IMR-90 (cell line): ENCODE measurements at regions not wholly inside any gene's neighbourhood (a gene's known extent, or its start where the extent isn't known, plus 50 kb on each side); places are given as distances from the start of the nearest gene placed in this dataset.

Experiments
- ATAC-seq: fragments of 200-7000 bp; cut with Tn5 transposase; 2 replicates; pipeline ENCODE4 v1.9.1; 2020; ENCODE audit warnings: low read depth, mild to moderate bottlenecking, moderate library complexity
- BruUV-seq: library from RNA; stranded (reverse); fragments of 400-500 nt; replicated peaks from 2 replicates; lab custom pipeline; 2021; lab: Mats Ljungman, UMichigan
- CTCF ChIA-PET: fragments of 300-600 bp; formaldehyde crosslinking; extraction: SDS; loops from one replicate; lab custom pipeline; 2021; ENCODE audit warnings: antibody characterized with exemption; lab: Yijun Ruan, JAX
- POLR2A ChIA-PET: fragments of 300-600 bp; sonication (Branson Sonifier 250); formaldehyde crosslinking; loops from one replicate; lab custom pipeline; 2022; ENCODE audit warnings: antibody characterized with exemption; ENCODE audit not compliant: unreplicated experiment; lab: Charles Lee
- DNase-seq: peaks from one replicate; pipeline ENCODE4 v3.0.0; 2013
- H2AFZ ChIP-seq: replicated peaks from 2 replicates; pipeline ENCODE3; 2013; ENCODE audit warnings: low read length, mild to moderate bottlenecking; ENCODE audit not compliant: poor library complexity
- H2AK5ac ChIP-seq: 2 replicates; pipeline ENCODE4 v1.6.1; 2013; ENCODE audit warnings: low read depth, low read length, inconsistent platforms
- H2AK9ac ChIP-seq: replicated peaks from 2 replicates; pipeline ENCODE3; 2013; ENCODE audit warnings: mild to moderate bottlenecking, low read depth, low read length, moderate library complexity; ENCODE audit not compliant: poor library complexity
- H2BK120ac ChIP-seq: 2 replicates; pipeline ENCODE4 v1.6.1; 2013; ENCODE audit warnings: low read depth, low read length, inconsistent platforms
- H2BK15ac ChIP-seq: 3 replicates; pipeline ENCODE4 v1.6.1; 2013; ENCODE audit warnings: low read depth, low read length, inconsistent platforms
- H2BK20ac ChIP-seq: 2 replicates; pipeline ENCODE4 v1.6.1; 2013; ENCODE audit warnings: low read depth, mild to moderate bottlenecking, inconsistent platforms, low read length, moderate library complexity
- H2BK5ac ChIP-seq: 2 replicates; pipeline ENCODE4 v1.6.1; 2013; ENCODE audit warnings: mild to moderate bottlenecking, low read depth, low read length, inconsistent platforms; ENCODE audit not compliant: poor library complexity, severe bottlenecking
- H3K14ac ChIP-seq: replicated peaks from 2 replicates; pipeline ENCODE4 v1.6.1; 2013; ENCODE audit warnings: low read depth, low read length, inconsistent platforms
- H3K18ac ChIP-seq: 2 replicates; pipeline ENCODE4 v1.6.1; 2013; ENCODE audit warnings: low read depth, low read length, control low read depth
- H3K23ac ChIP-seq: 2 replicates; pipeline ENCODE4 v1.6.1; 2013; ENCODE audit warnings: low read depth, low read length, inconsistent platforms
- H3K27ac ChIP-seq: 2 replicates; pipeline ENCODE4 v1.5.1; 2013; ENCODE audit warnings: mild to moderate bottlenecking, control low read depth, low read length; ENCODE audit not compliant: insufficient read depth
- H3K27me3 ChIP-seq: 2 replicates; pipeline ENCODE4 v1.6.1; 2013; ENCODE audit warnings: low read length; ENCODE audit not compliant: control insufficient read depth, insufficient read depth
- H3K36me3 ChIP-seq: 2 replicates; pipeline ENCODE4 v1.6.1; 2013; ENCODE audit warnings: low read length, mixed read lengths; ENCODE audit not compliant: control insufficient read depth, insufficient read depth
- H3K4ac ChIP-seq: 2 replicates; pipeline ENCODE4 v1.6.1; 2013; ENCODE audit warnings: low read depth, low read length, inconsistent platforms
- H3K4me1 ChIP-seq: 2 replicates; pipeline ENCODE4 v1.6.1; 2013; ENCODE audit warnings: low read length, mixed read lengths; ENCODE audit not compliant: control insufficient read depth, insufficient read depth
- H3K4me2 ChIP-seq: 2 replicates; pipeline ENCODE4 v1.6.1; 2013; ENCODE audit warnings: low read depth, mild to moderate bottlenecking, control low read depth, low read length, moderate library complexity
- H3K4me3 ChIP-seq: 2 replicates; pipeline ENCODE4 v1.5.1; 2013; ENCODE audit warnings: low read depth, mild to moderate bottlenecking, control low read depth, low read length, moderate library complexity; ENCODE audit not compliant: insufficient read depth
- H3K56ac ChIP-seq: 2 replicates; pipeline ENCODE4 v1.6.1; 2013; ENCODE audit warnings: low read length, inconsistent platforms; ENCODE audit not compliant: insufficient read depth; ENCODE audit errors: extremely low read depth
- H3K79me1 ChIP-seq, 2 experiments: 2 replicates each; pipeline ENCODE4 v1.6.1; 2013; ENCODE audit warnings: low read length in 2 of 2, inconsistent platforms in 1 of 2, low read depth in 1 of 2
- H3K9ac ChIP-seq: 2 replicates; pipeline ENCODE4 v1.6.1; 2013; ENCODE audit warnings: low read depth, low read length, control low read depth
- H3K9me1 ChIP-seq: 2 replicates; pipeline ENCODE4 v1.6.1; 2013; ENCODE audit warnings: low read length, inconsistent platforms; ENCODE audit not compliant: insufficient read depth
- H3K9me3 ChIP-seq: 2 replicates; pipeline ENCODE4 v1.6.1; 2013; ENCODE audit warnings: low read length; ENCODE audit not compliant: control insufficient read depth, insufficient read depth
- H4K20me1 ChIP-seq: 2 replicates; pipeline ENCODE4 v1.6.1; 2013; ENCODE audit warnings: low read length, inconsistent platforms; ENCODE audit not compliant: insufficient read depth
- H4K5ac ChIP-seq: 2 replicates; pipeline ENCODE4 v1.6.1; 2013; ENCODE audit warnings: mild to moderate bottlenecking, low read depth, low read length, control low read depth
- H4K8ac ChIP-seq, 2 experiments: 2 replicates each; pipeline ENCODE4 v1.6.1; 2013; ENCODE audit warnings: low read depth in 2 of 2, low read length in 2 of 2, control low read depth in 1 of 2, inconsistent platforms in 1 of 2
- H4K91ac ChIP-seq: 2 replicates; pipeline ENCODE4 v1.6.1; 2013; ENCODE audit warnings: low read depth, low read length, inconsistent platforms; ENCODE audit not compliant: insufficient read depth
- CEBPB ChIP-seq: IDR thresholded peaks from 2 replicates; pipeline ENCODE4 v1.6.1; 2012; ENCODE audit warnings: low read depth, low read length, improper control_type of control experiment
- ELK1 ChIP-seq: fragments of 150-350 bp; IDR thresholded peaks from 2 replicates; pipeline ENCODE4 v1.6.1; 2016; ENCODE audit warnings: low read depth, mild to moderate bottlenecking, low read length, moderate library complexity, borderline replicate concordance
- MAZ ChIP-seq: IDR thresholded peaks from 2 replicates; pipeline ENCODE4 v1.6.1; 2012; ENCODE audit warnings: low read depth, mild to moderate bottlenecking, low read length, improper control_type of control experiment, moderate library complexity, borderline replicate concordance
- MXI1 ChIP-seq: IDR thresholded peaks from 2 replicates; pipeline ENCODE4 v1.6.1; 2012; ENCODE audit warnings: low read depth, mild to moderate bottlenecking, low read length, moderate library complexity, borderline replicate concordance
- POLR2A ChIP-seq: IDR thresholded peaks from 2 replicates; pipeline ENCODE4 v1.6.1; 2012; ENCODE audit warnings: mild to moderate bottlenecking, low read depth, low read length
- RAD21 ChIP-seq: IDR thresholded peaks from 2 replicates; pipeline ENCODE4 v1.6.1; 2012; ENCODE audit warnings: low read length, improper control_type of control experiment
- RCOR1 ChIP-seq: IDR thresholded peaks from 2 replicates; pipeline ENCODE4 v1.6.1; 2012; ENCODE audit warnings: mild to moderate bottlenecking, low read length, improper control_type of control experiment; ENCODE audit not compliant: insufficient replicate concordance
- RFX5 ChIP-seq: IDR thresholded peaks from 2 replicates; pipeline ENCODE4 v1.8.0; 2012; ENCODE audit warnings: low read depth, mild to moderate bottlenecking, low read length, moderate library complexity
- SMC3 ChIP-seq: fragments of 150-350 bp; IDR thresholded peaks from 2 replicates; pipeline ENCODE4 v1.6.1; 2016; ENCODE audit warnings: low read depth, mild to moderate bottlenecking, antibody characterized with exemption, low read length, moderate library complexity
- WGBS, 2 experiments: methylation state at CpG; one replicate each; pipeline versions ENCODE4 v1.1.5 to v1.1.7; 2013; ENCODE audit warnings: missing lambda C conversion rate in 2 of 2; ENCODE audit not compliant: insufficient read length in 1 of 2; ENCODE audit errors: extremely low coverage in 2 of 2; 5-methylcytosine and 5-hydroxymethylcytosine counted together
- dilution Hi-C: fragments of 300-500 bp; cut with HindIII; formaldehyde crosslinking; loops from one replicate; pipeline ENCODE4 v1.14.3; 2018; ENCODE audit warnings: low sequenced_read_pairs; ENCODE audit not compliant: unreplicated experiment
- in situ Hi-C: fragments of 300-500 bp; cut with MboI; formaldehyde crosslinking; loops from 3 replicates; pipeline ENCODE4 v1.14.3; 2019; ENCODE audit warnings: low sequenced_read_pairs, inconsistent platforms, mixed read lengths
- intact Hi-C: fragments of 100-400 bp; cut with micrococcal nuclease; formaldehyde crosslinking; loops from 2 replicates; pipeline ENCODE4 v1.10.0; 2022
- TF ChIP-seq, protein P1 (sequence below): conservative IDR thresholded peaks from 2 replicates; pipeline ENCODE4 v1.5.1; 2012; ENCODE audit warnings: mild to moderate bottlenecking, low read depth, low read length, improper control_type of control experiment

GRCh38 chr15:52858782-52859176 lies 68.6 kb upstream of the ONECUT1 start:
- H3K79me1 ChIP-seq, result no peaks in the 10 kb centered on the region
- no peak overlapping the region for H2BK5ac ChIP-seq
- in situ Hi-C loops, result no loop called here
- no peak overlapping the region for H3K27ac ChIP-seq
- ChIA-PET POLR2A (no interaction called here), CTCF (no interaction called here)
- no peak overlapping the region for H2BK15ac ChIP-seq
- no peaks in the 10 kb centered on the region for H4K20me1 ChIP-seq
- no peak overlapping the region for H3K4me2 ChIP-seq
- intact Hi-C loops, result no loop called here
- peaks cover 1% of the 10 kb centered on the region; the same call in 1 of the 2 replicates for H3K9me3 ChIP-seq
- H2AK5ac ChIP-seq, result no peak overlapping the region
- no peak overlapping the region for H2BK120ac ChIP-seq
- no peaks in the 10 kb centered on the region for H3K27me3 ChIP-seq
- no peaks in the 10 kb centered on the region for H3K36me3 ChIP-seq
- TF ChIP-seq RAD21 (no peak), RCOR1 (no peak), POLR2A (no peak), ELK1 (no peak), MXI1 (no peak), SMC3 (no peak), RFX5 (no peak), MAZ (no peak), CEBPB (no peak)
- TF ChIP-seq, protein P1, sequence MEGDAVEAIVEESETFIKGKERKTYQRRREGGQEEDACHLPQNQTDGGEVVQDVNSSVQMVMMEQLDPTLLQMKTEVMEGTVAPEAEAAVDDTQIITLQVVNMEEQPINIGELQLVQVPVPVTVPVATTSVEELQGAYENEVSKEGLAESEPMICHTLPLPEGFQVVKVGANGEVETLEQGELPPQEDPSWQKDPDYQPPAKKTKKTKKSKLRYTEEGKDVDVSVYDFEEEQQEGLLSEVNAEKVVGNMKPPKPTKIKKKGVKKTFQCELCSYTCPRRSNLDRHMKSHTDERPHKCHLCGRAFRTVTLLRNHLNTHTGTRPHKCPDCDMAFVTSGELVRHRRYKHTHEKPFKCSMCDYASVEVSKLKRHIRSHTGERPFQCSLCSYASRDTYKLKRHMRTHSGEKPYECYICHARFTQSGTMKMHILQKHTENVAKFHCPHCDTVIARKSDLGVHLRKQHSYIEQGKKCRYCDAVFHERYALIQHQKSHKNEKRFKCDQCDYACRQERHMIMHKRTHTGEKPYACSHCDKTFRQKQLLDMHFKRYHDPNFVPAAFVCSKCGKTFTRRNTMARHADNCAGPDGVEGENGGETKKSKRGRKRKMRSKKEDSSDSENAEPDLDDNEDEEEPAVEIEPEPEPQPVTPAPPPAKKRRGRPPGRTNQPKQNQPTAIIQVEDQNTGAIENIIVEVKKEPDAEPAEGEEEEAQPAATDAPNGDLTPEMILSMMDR, result no peak
- H4K91ac ChIP-seq, result no peak overlapping the region
- no peak overlapping the region for H3K4me3 ChIP-seq
- H3K4ac ChIP-seq, result no peak overlapping the region
- no TSS peak for BruUV-seq
- H2AFZ ChIP-seq, result no peak overlapping the region
- no peak overlapping the region for H4K8ac ChIP-seq
- H3K18ac ChIP-seq, result no peak overlapping the region
- H3K4me1 ChIP-seq, result no peaks in the 10 kb centered on the region
- H2AK9ac ChIP-seq, result no peak overlapping the region
- ATAC-seq, result no peak
- no peak overlapping the region for H4K5ac ChIP-seq
- H2BK20ac ChIP-seq, result no peak overlapping the region
- dilution Hi-C loops, result no loop called here
- WGBS, 2 experiments, result 60% methylated on average over 2 of the region's 9 CpGs; no CpG with 5 or more reads in 1 of the 2 experiments
- H3K9ac ChIP-seq, result no peak overlapping the region
- H3K9me1 ChIP-seq, result no peaks in the 10 kb centered on the region
- H3K14ac ChIP-seq, result no peak overlapping the region
- DNase-seq, result no peak
- H3K23ac ChIP-seq, result no peak overlapping the region
- no peak overlapping the region for H3K56ac ChIP-seq
